HEK293 (cell line): ENCODE measurements at regions not wholly inside any gene's neighbourhood (a gene's known extent, or its start where the extent isn't known, plus 50 kb on each side); places are given as distances from the start of the nearest gene placed in this dataset.

Experiments
- CTCF ChIA-PET: fragments of 350-600 bp; formaldehyde crosslinking; extraction: SDS; loops from one replicate; lab custom pipeline; 2021; ENCODE audit warnings: antibody characterized with exemption; lab: Yijun Ruan, JAX
- POLR2A ChIA-PET: fragments of 300-600 bp; formaldehyde crosslinking; extraction: SDS; loops from one replicate; lab custom pipeline; 2020; ENCODE audit warnings: antibody characterized with exemption, inconsistent platforms; lab: Yijun Ruan, JAX
- H3K27ac ChIP-seq: fragments of 200-500 bp; sonication (Bioruptor generic); 2 replicates; pipeline ENCODE4 v1.5.1; 2014; ENCODE audit warnings: low read depth, low read length, control low read depth, inconsistent platforms; ENCODE audit errors: extremely low read depth
- H3K36me3 ChIP-seq, 2 experiments: fragments of 200-500 bp in 1 of 2; sonication (Bioruptor generic) in 1 of 2; 1 replicate in 1 of 2; 2 replicates in 1 of 2; pipeline ENCODE4 v1.5.1; 2014 to 2017; ENCODE audit warnings: inconsistent platforms in 2 of 2, low read length in 2 of 2; ENCODE audit not compliant: control insufficient read depth in 2 of 2, insufficient read depth in 1 of 2
- H3K4me1 ChIP-seq: fragments of 200-500 bp; sonication (Bioruptor generic); 2 replicates; pipeline ENCODE4 v1.5.1; 2014; ENCODE audit warnings: mild to moderate bottlenecking, low read length, inconsistent platforms; ENCODE audit not compliant: control insufficient read depth, insufficient read depth
- H3K4me3 ChIP-seq: 2 replicates; pipeline ENCODE4 v1.5.1; 2011; ENCODE audit warnings: low read depth, mild to moderate bottlenecking, control low read depth, low read length, moderate library complexity
- H3K9me3 ChIP-seq: fragments of 200-500 bp; sonication (Bioruptor generic); 2 replicates; pipeline ENCODE4 v1.5.1; 2014; ENCODE audit warnings: low read depth, low read length, inconsistent platforms; ENCODE audit not compliant: control insufficient read depth, insufficient read depth
- BCL6B ChIP-seq: fragments of 450-650 bp; formaldehyde crosslinking; IDR thresholded peaks from 2 replicates; pipeline ENCODE4 v1.5.1; 2017; ENCODE audit warnings: missing biosample characterization, missing genetic modification characterization
- OVOL3 ChIP-seq: fragments of 450-650 bp; formaldehyde crosslinking; IDR thresholded peaks from 2 replicates; pipeline ENCODE4 v1.5.1; 2016; ENCODE audit warnings: missing biosample characterization, missing genetic modification characterization
- SP2 ChIP-seq: fragments of 450-650 bp; formaldehyde crosslinking; IDR thresholded peaks from 2 replicates; pipeline ENCODE4 v1.5.1; 2016; ENCODE audit warnings: missing biosample characterization, missing genetic modification characterization
- ZFP37 ChIP-seq: fragments of 450-650 bp; formaldehyde crosslinking; IDR thresholded peaks from 2 replicates; pipeline ENCODE4 v1.5.1; 2016; ENCODE audit warnings: missing biosample characterization, missing genetic modification characterization
- ZNF10 ChIP-seq: fragments of 450-650 bp; formaldehyde crosslinking; IDR thresholded peaks from 2 replicates; pipeline ENCODE4 v1.5.1; 2017; ENCODE audit warnings: missing biosample characterization, missing genetic modification characterization
- ZNF114 ChIP-seq: fragments of 450-650 bp; formaldehyde crosslinking; IDR thresholded peaks from 2 replicates; pipeline ENCODE4 v1.5.0; 2017; ENCODE audit warnings: missing biosample characterization, missing genetic modification characterization
- ZNF146 ChIP-seq: fragments of 450-650 bp; formaldehyde crosslinking; IDR thresholded peaks from 2 replicates; pipeline ENCODE4 v1.5.1; 2016; ENCODE audit warnings: missing biosample characterization, missing genetic modification characterization
- ZNF155 ChIP-seq: fragments of 450-650 bp; formaldehyde crosslinking; IDR thresholded peaks from 2 replicates; pipeline ENCODE4 v1.5.1; 2016; ENCODE audit warnings: missing biosample characterization, missing genetic modification characterization
- ZNF157 ChIP-seq: fragments of 450-650 bp; formaldehyde crosslinking; IDR thresholded peaks from 2 replicates; pipeline ENCODE4 v1.5.1; 2016; ENCODE audit warnings: missing biosample characterization, missing genetic modification characterization
- ZNF24 ChIP-seq: fragments of 450-650 bp; formaldehyde crosslinking; IDR thresholded peaks from 2 replicates; pipeline ENCODE4 v1.5.1; 2016; ENCODE audit warnings: missing biosample characterization, missing genetic modification characterization
- ZNF274 ChIP-seq, 2 experiments: fragments of 200-500 bp in 1 of 2; fragments of 450-650 bp in 1 of 2; sonication (Bioruptor generic) in 1 of 2; formaldehyde crosslinking in 1 of 2; IDR thresholded peaks; 2 replicates each; pipeline versions ENCODE4 v1.5.1 to v1.6.1; 2014 to 2016; ENCODE audit warnings: borderline replicate concordance in 1 of 2, inconsistent platforms in 1 of 2, low read length in 1 of 2, missing biosample characterization in 1 of 2, missing genetic modification characterization in 1 of 2
- ZNF366 ChIP-seq: fragments of 450-650 bp; formaldehyde crosslinking; conservative IDR thresholded peaks from 2 replicates; pipeline ENCODE4 v1.5.1; 2016; ENCODE audit warnings: missing biosample characterization, missing genetic modification characterization
- ZNF558 ChIP-seq: fragments of 450-650 bp; formaldehyde crosslinking; IDR thresholded peaks from 2 replicates; pipeline ENCODE4 v1.5.1; 2016; ENCODE audit warnings: missing biosample characterization, missing genetic modification characterization
- ZNF670 ChIP-seq: fragments of 450-650 bp; formaldehyde crosslinking; IDR thresholded peaks from 2 replicates; pipeline ENCODE4 v1.5.1; 2016; ENCODE audit warnings: missing biosample characterization, missing genetic modification characterization, low read depth
- ZNF677 ChIP-seq: fragments of 450-650 bp; IDR thresholded peaks from 2 replicates; pipeline ENCODE4 v1.5.0; 2018; ENCODE audit warnings: missing biosample characterization, mild to moderate bottlenecking, missing genetic modification characterization, moderate library complexity
- ZNF692 ChIP-seq: fragments of 450-650 bp; formaldehyde crosslinking; IDR thresholded peaks from 2 replicates; pipeline ENCODE4 v1.5.1; 2016; ENCODE audit warnings: missing biosample characterization, missing genetic modification characterization
- ZNF707 ChIP-seq: fragments of 450-650 bp; formaldehyde crosslinking; IDR thresholded peaks from 2 replicates; pipeline ENCODE4 v1.5.1; 2016; ENCODE audit warnings: missing biosample characterization, missing genetic modification characterization
- ZNF785 ChIP-seq: fragments of 450-650 bp; formaldehyde crosslinking; IDR thresholded peaks from 2 replicates; pipeline ENCODE4 v1.5.1; 2016; ENCODE audit warnings: missing biosample characterization, missing genetic modification characterization
- ZNF792 ChIP-seq: fragments of 450-650 bp; formaldehyde crosslinking; IDR thresholded peaks from 2 replicates; pipeline ENCODE4 v1.5.1; 2016; ENCODE audit warnings: missing biosample characterization, missing genetic modification characterization
- ZSCAN23 ChIP-seq: fragments of 450-650 bp; formaldehyde crosslinking; IDR thresholded peaks from 2 replicates; pipeline ENCODE4 v1.5.1; 2016; ENCODE audit warnings: missing biosample characterization, missing genetic modification characterization
- TF ChIP-seq, protein P1 (sequence below): fragments of 450-650 bp; formaldehyde crosslinking; IDR thresholded peaks from 2 replicates; pipeline ENCODE4 v1.5.1; 2016; ENCODE audit warnings: missing biosample characterization, missing genetic modification characterization, borderline replicate concordance

GRCh38 chrX:799808-800207, 169.2 kb downstream of the SHOX start:
- Histone ChIP-seq H3K36me3 (no peaks in the 10 kb centered on the region), H3K9me3 (no peaks in the 10 kb centered on the region), H3K4me3 (no peak overlapping the region)
- POLR2A ChIA-PET: no interaction called here
- TF ChIP-seq ZNF146 (tag by site-specific recombination): peak; percentile 56; the same call in 1 of the 2 replicates
- TF ChIP-seq ZNF114: no peak
- no peak for TF ChIP-seq ZNF24
- no peak for TF ChIP-seq ZNF155 (tag by site-specific recombination)
- TF ChIP-seq ZSCAN23 (tag by site-specific recombination): no peak
- TF ChIP-seq, protein P1, sequence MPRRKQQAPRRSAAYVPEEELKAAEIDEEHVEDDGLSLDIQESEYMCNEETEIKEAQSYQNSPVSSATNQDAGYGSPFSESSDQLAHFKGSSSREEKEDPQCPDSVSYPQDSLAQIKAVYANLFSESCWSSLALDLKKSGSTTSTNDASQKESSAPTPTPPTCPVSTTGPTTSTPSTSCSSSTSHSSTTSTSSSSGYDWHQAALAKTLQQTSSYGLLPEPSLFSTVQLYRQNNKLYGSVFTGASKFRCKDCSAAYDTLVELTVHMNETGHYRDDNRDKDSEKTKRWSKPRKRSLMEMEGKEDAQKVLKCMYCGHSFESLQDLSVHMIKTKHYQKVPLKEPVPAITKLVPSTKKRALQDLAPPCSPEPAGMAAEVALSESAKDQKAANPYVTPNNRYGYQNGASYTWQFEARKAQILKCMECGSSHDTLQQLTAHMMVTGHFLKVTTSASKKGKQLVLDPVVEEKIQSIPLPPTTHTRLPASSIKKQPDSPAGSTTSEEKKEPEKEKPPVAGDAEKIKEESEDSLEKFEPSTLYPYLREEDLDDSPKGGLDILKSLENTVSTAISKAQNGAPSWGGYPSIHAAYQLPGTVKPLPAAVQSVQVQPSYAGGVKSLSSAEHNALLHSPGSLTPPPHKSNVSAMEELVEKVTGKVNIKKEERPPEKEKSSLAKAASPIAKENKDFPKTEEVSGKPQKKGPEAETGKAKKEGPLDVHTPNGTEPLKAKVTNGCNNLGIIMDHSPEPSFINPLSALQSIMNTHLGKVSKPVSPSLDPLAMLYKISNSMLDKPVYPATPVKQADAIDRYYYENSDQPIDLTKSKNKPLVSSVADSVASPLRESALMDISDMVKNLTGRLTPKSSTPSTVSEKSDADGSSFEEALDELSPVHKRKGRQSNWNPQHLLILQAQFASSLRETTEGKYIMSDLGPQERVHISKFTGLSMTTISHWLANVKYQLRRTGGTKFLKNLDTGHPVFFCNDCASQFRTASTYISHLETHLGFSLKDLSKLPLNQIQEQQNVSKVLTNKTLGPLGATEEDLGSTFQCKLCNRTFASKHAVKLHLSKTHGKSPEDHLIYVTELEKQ (tag by site-specific recombination): no peak
- TF ChIP-seq, all 188 proteins: peak for 1
- CTCF ChIA-PET: no interaction called here
- no peaks in the 10 kb centered on the region for H3K4me1 ChIP-seq
- no peak overlapping the region for H3K27ac ChIP-seq

GRCh38 chrX:794311-794710, 163.7 kb downstream of the SHOX start:
- Histone ChIP-seq H3K9me3 (no peaks in the 10 kb centered on the region), H3K36me3 (no peaks in the 10 kb centered on the region), H3K27ac (no peak overlapping the region), H3K4me3 (no peak overlapping the region), H3K4me1 (no peaks in the 10 kb centered on the region)
- TF ChIP-seq BCL6B (no peak), ZNF692 (tag by site-specific recombination) (no peak), ZFP37 (tag by site-specific recombination) (no peak), ZNF366 (no peak), ZNF274 (IDR thresholded peaks at IDR 0.05; ENCODE audit: low read length) (no peak), ZNF274 (tag by site-specific recombination; IDR thresholded peaks at IDR 0.05; ENCODE audit: borderline replicate concordance) (no peak), ZNF785 (tag by site-specific recombination) (no peak), ZNF792 (no peak), SP2 (no peak), ZNF677 (tag by site-specific recombination) (no peak), ZNF707 (tag by site-specific recombination) (no peak), ZNF157 (tag by site-specific recombination) (no peak), ZNF670 (tag by site-specific recombination) (no peak), ZNF558 (tag by site-specific recombination) (no peak), OVOL3 (tag by site-specific recombination) (no peak), ZNF10 (tag by site-specific recombination) (no peak)
- ChIA-PET POLR2A (no interaction called here), CTCF (no interaction called here)
